ENCODE measurements at regions not wholly inside any gene's neighbourhood (a gene's known extent, or its start where the extent isn't known, plus 50 kb on each side); places are given as distances from the start of the nearest gene placed in this dataset.

GRCh38 chr12:115013236-115013981, 329.4 kb upstream of the TBX3 start:
- Histone ChIP-seq H2AFZ (ENCODE audit: low read length) (no peak overlapping the region), H3F3A (ENCODE audit: low read length, unreplicated experiment) (peaks cover 9% of the 10 kb centered on the region), H3K79me2 (ENCODE audit: low read length) (no peaks in the 10 kb centered on the region), H3K27ac (ENCODE audit: low read length) (no peak overlapping the region), H3K4me3 (ENCODE audit: low read length) (no peak overlapping the region), H3K9me2 (replicated peaks; ENCODE audit: low read length) (no peaks in the 10 kb centered on the region), H3K36me3 (ENCODE audit: low read depth, low read length) (no peaks in the 10 kb centered on the region), H3K9me3 (ENCODE audit: low read length) (no peaks in the 10 kb centered on the region), H3K27me3 (ENCODE audit: low read length) (no peaks in the 10 kb centered on the region), H3K4me2 (ENCODE audit: low read length) (no peak overlapping the region), H3K4me1 (ENCODE audit: insufficient read depth, low read length) (peaks cover 31% of the 10 kb centered on the region), H4K20me1 (ENCODE audit: low read length) (no peaks in the 10 kb centered on the region), H3K9ac (ENCODE audit: low read length) (no peak overlapping the region)
- BruUV-seq (replicated peaks) = no TSS peak
- DNase-seq (no peak), ATAC-seq (no peak)
- TF ChIP-seq EZH2phosphoT487 (IDR thresholded peaks at IDR 0.05; ENCODE audit: borderline replicate concordance, low read length) (no peak), EZH2 (IDR thresholded peaks at IDR 0.05; ENCODE audit: low read length, unreplicated experiment) (no peak)
- TF ChIP-seq, protein P1, sequence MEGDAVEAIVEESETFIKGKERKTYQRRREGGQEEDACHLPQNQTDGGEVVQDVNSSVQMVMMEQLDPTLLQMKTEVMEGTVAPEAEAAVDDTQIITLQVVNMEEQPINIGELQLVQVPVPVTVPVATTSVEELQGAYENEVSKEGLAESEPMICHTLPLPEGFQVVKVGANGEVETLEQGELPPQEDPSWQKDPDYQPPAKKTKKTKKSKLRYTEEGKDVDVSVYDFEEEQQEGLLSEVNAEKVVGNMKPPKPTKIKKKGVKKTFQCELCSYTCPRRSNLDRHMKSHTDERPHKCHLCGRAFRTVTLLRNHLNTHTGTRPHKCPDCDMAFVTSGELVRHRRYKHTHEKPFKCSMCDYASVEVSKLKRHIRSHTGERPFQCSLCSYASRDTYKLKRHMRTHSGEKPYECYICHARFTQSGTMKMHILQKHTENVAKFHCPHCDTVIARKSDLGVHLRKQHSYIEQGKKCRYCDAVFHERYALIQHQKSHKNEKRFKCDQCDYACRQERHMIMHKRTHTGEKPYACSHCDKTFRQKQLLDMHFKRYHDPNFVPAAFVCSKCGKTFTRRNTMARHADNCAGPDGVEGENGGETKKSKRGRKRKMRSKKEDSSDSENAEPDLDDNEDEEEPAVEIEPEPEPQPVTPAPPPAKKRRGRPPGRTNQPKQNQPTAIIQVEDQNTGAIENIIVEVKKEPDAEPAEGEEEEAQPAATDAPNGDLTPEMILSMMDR (conservative IDR thresholded peaks at IDR 0.05; ENCODE audit: low read depth, low read length) = no peak
- POLR2A ChIA-PET (ENCODE audit: unreplicated experiment) = no interaction called here
- CTCF ChIA-PET = no interaction called here
- intact Hi-C loops (cut with micrococcal nuclease) = no loop called here

DNA sequence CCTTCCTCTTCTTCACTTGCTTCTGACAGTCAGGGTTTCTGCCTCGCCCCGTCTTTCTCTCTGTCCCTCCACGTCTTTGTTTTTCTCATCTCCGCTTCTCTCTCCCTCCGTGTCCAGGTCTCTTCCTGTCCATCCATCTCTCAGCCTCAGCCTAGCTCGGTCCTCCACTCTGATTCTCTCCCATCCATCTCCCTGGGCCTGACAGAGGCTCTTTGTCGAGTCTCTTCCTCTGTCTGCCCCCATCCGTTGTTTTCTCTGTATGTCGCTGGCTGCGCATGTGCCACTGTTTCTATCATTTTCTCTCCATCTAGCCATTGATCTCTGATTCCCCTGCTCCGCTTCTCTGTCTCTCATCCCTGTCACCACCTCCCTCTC, 328.9 kb upstream of the TBX3 start:
- no peaks in the 10 kb centered on the region for H3K27me3 ChIP-seq (ENCODE audit: low read length)
- intact Hi-C loops (cut with micrococcal nuclease) = no loop called here
- no peak overlapping the region for H3K4me3 ChIP-seq (ENCODE audit: low read length)
- H3K79me2 ChIP-seq (ENCODE audit: low read length) = no peaks in the 10 kb centered on the region
- peaks cover 9% of the 10 kb centered on the region for H3F3A ChIP-seq (ENCODE audit: low read length, unreplicated experiment)
- peaks cover 31% of the 10 kb centered on the region for H3K4me1 ChIP-seq (ENCODE audit: insufficient read depth, low read length)
- no peak overlapping the region for H3K27ac ChIP-seq (ENCODE audit: low read length)
- ATAC-seq (no peak), DNase-seq (no peak)
- H3K9ac ChIP-seq (ENCODE audit: low read length) = no peak overlapping the region
- H3K36me3 ChIP-seq (ENCODE audit: low read depth, low read length) = no peaks in the 10 kb centered on the region
- no peaks in the 10 kb centered on the region for H4K20me1 ChIP-seq (ENCODE audit: low read length)
- CTCF ChIA-PET = no interaction called here
- no TSS peak for BruUV-seq (replicated peaks)
- TF ChIP-seq, protein P1 (conservative IDR thresholded peaks at IDR 0.05; ENCODE audit: low read depth, low read length) = no peak
- no peak for TF ChIP-seq EZH2phosphoT487 (IDR thresholded peaks at IDR 0.05; ENCODE audit: borderline replicate concordance, low read length)
- no peak for TF ChIP-seq EZH2 (IDR thresholded peaks at IDR 0.05; ENCODE audit: low read length, unreplicated experiment)
- no peaks in the 10 kb centered on the region for H3K9me2 ChIP-seq (replicated peaks; ENCODE audit: low read length)
- no peak overlapping the region for H3K4me2 ChIP-seq (ENCODE audit: low read length)
- POLR2A ChIA-PET (ENCODE audit: unreplicated experiment) = no interaction called here
- H3K9me3 ChIP-seq (ENCODE audit: low read length) = no peaks in the 10 kb centered on the region
- H2AFZ ChIP-seq (ENCODE audit: low read length) = no peak overlapping the region

DNA sequence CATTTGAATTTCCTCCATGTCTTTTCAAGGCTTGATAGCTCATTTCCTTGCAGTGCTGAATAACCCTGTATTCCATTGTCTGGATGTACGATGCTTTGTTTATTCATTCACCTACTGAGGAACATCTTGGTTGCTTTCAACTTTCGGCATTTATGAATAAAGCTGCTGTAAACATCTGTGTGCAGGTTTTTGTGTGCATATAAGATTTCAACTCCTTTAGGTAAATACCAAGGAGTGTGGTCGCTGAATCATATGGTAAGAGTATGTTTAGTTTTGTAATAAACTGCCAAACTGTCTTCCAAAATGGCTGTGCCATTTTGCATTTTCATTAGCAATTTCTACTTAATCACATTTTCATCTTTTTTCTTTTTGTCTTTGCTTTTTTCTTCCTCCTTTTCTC, 327.7 kb upstream of the TBX3 start:
- ATAC-seq (peak; percentile 84), DNase-seq (peak; percentile 84)
- Histone ChIP-seq H4K20me1 (ENCODE audit: low read length) (no peaks in the 10 kb centered on the region), H3K36me3 (ENCODE audit: low read depth, low read length) (no peaks in the 10 kb centered on the region), H3K4me3 (ENCODE audit: low read length) (peak overlapping the region; percentile 4; the same call in 1 of the 2 replicates), H3K9me3 (ENCODE audit: low read length) (no peaks in the 10 kb centered on the region), H3K27me3 (ENCODE audit: low read length) (no peaks in the 10 kb centered on the region), H3K27ac (ENCODE audit: low read length) (peak overlapping the region; percentile 94), H2AFZ (ENCODE audit: low read length) (no peak overlapping the region), H3F3A (ENCODE audit: low read length, unreplicated experiment) (peaks cover 9% of the 10 kb centered on the region), H3K4me2 (ENCODE audit: low read length) (peak overlapping the region; percentile 44), H3K9me2 (replicated peaks; ENCODE audit: low read length) (no peaks in the 10 kb centered on the region), H3K4me1 (ENCODE audit: insufficient read depth, low read length) (peaks cover 33% of the 10 kb centered on the region), H3K79me2 (ENCODE audit: low read length) (no peaks in the 10 kb centered on the region), H3K9ac (ENCODE audit: low read length) (peak overlapping the region; percentile 50)
- ChIA-PET CTCF (interaction anchor here (0.5 to 0.7 kb wide), 2 partner anchors 190 to 389 kb away, joined by 4 read pairs; no protein-coding TSS in a partner anchor), POLR2A (ENCODE audit: unreplicated experiment) (interaction anchor here (0.7 kb wide), 1 partner anchor 328 kb away, joined by 14 read pairs; the partner anchor contains the start of gene TBX3)
- BruUV-seq (replicated peaks) = no TSS peak
- intact Hi-C loops (cut with micrococcal nuclease) = no loop called here
- no peak for TF ChIP-seq EZH2phosphoT487 (IDR thresholded peaks at IDR 0.05; ENCODE audit: borderline replicate concordance, low read length)
- TF ChIP-seq, protein P1 (conservative IDR thresholded peaks at IDR 0.05; ENCODE audit: low read depth, low read length) = no peak
- no peak for TF ChIP-seq EZH2 (IDR thresholded peaks at IDR 0.05; ENCODE audit: low read length, unreplicated experiment)
